GM23248 (cell line): ENCODE measurements at regions not wholly inside any gene's neighbourhood (a gene's known extent, or its start where the extent isn't known, plus 50 kb on each side); places are given as distances from the start of the nearest gene placed in this dataset.

Experiments used
- EZH2 ChIP-seq: fragments of 200-600 bp; sonication (generic); IDR thresholded peaks from 2 replicates; pipeline ENCODE4 v1.6.1; 2018; ENCODE audit warnings: antibody characterized with exemption, mild to moderate bottlenecking; ENCODE audit not compliant: insufficient read depth, poor library complexity, severe bottlenecking
- EZH2phosphoT487 ChIP-seq: fragments of 200-600 bp; sonication (generic); IDR thresholded peaks from 2 replicates; pipeline ENCODE4 v1.6.1; 2018; ENCODE audit warnings: antibody characterized with exemption, moderate library complexity, mild to moderate bottlenecking, low read depth; ENCODE audit not compliant: insufficient read depth

GRCh38 chr1:5649166-5649551 is 343.1 kb downstream of the NPHP4 start:
- TF ChIP-seq EZH2phosphoT487: no peak
- TF ChIP-seq EZH2: no peak
